GM18861 (cell line): ENCODE measurements at regions not wholly inside any gene's neighbourhood (a gene's known extent, or its start where the extent isn't known, plus 50 kb on each side); places are given as distances from the start of the nearest gene placed in this dataset.

ENCODE experiments used
- ATAC-seq: cut with Tn5 transposase; IDR thresholded peaks from one replicate; pipeline ENCODE4 v1.9.1; 2021; ENCODE audit not compliant: unreplicated experiment

- ATAC-seq = no peak
These were observed 836.4 kb downstream of the TBC1D22A start for GRCh38 chr22:47598864-47599263.

GRCh38 chr22:47597041-47597440, 834.6 kb downstream of the TBC1D22A start:
- no peak for ATAC-seq

GRCh38 chr22:47596176-47596690, 833.8 kb downstream of the TBC1D22A start:
- ATAC-seq = no peak

GRCh38 chr22:47594836-47595521, 832.5 kb downstream of the TBC1D22A start:
- ATAC-seq = no peak

GRCh38 chr22:47593911-47594311, 831.5 kb downstream of the TBC1D22A start:
- ATAC-seq = no peak

GRCh38 chr22:47593291-47593690, 830.8 kb downstream of the TBC1D22A start:
- no peak for ATAC-seq

GRCh38 chr22:47592791-47593190, 830.3 kb downstream of the TBC1D22A start:
- ATAC-seq = no peak

- no peak for ATAC-seq
These were observed 829.3 kb downstream of the TBC1D22A start for GRCh38 chr22:47591709-47592108.

GRCh38 chr22:47591016-47591415, 828.6 kb downstream of the TBC1D22A start:
- ATAC-seq = no peak

GRCh38 chr22:47589271-47590250, 827.1 kb downstream of the TBC1D22A start:
- ATAC-seq = no peak

- no peak for ATAC-seq
These were observed 826.1 kb downstream of the TBC1D22A start for GRCh38 chr22:47588578-47588960.

GRCh38 chr22:47587861-47588577, 825.6 kb downstream of the TBC1D22A start:
- no peak for ATAC-seq

- ATAC-seq = no peak
These were observed 824.9 kb downstream of the TBC1D22A start for GRCh38 chr22:47587361-47587760.

GRCh38 chr22:47586946-47587345, 824.5 kb downstream of the TBC1D22A start:
- ATAC-seq = no peak

- ATAC-seq = no peak
These were observed 823.6 kb downstream of the TBC1D22A start for GRCh38 chr22:47586038-47586437.

GRCh38 chr22:47583959-47584562, 821.6 kb downstream of the TBC1D22A start:
- no peak for ATAC-seq

- ATAC-seq = no peak
These were observed 819.6 kb downstream of the TBC1D22A start for GRCh38 chr22:47582067-47582466.

GRCh38 chr22:47580121-47580520, 817.7 kb downstream of the TBC1D22A start:
- no peak for ATAC-seq

GRCh38 chr22:47576908-47577307, 814.5 kb downstream of the TBC1D22A start:
- ATAC-seq = no peak

GRCh38 chr22:47575291-47575690, 812.8 kb downstream of the TBC1D22A start:
- ATAC-seq = no peak

GRCh38 chr22:47574556-47574955, 812.1 kb downstream of the TBC1D22A start:
- no peak for ATAC-seq
